ENCODE measurements at regions not wholly inside any gene's neighbourhood (a gene's known extent, or its start where the extent isn't known, plus 50 kb on each side); places are given as distances from the start of the nearest gene placed in this dataset. TPM values are rescaled to one million over a fixed set of nuclear protein-coding genes. Genes with fewer than 3 reads are reported as not detected.

GRCh38 chr16:9679213-9679767 lies 502.9 kb downstream of the GRIN2A start:
- no peak for DNase-seq (ENCODE audit: low read depth)

- DNase-seq (ENCODE audit: low read depth), result no peak
These were observed 502.1 kb downstream of the GRIN2A start for GRCh38 chr16:9680019-9680655.

- DNase-seq (ENCODE audit: low read depth), result no peak
These were observed 501.3 kb downstream of the GRIN2A start for GRCh38 chr16:9680968-9681367.

- no peak for DNase-seq (ENCODE audit: low read depth)
These were observed 500.7 kb downstream of the GRIN2A start for GRCh38 chr16:9681508-9681907.

GRCh38 chr16:9682320-9682719 lies 499.9 kb downstream of the GRIN2A start:
- DNase-seq (ENCODE audit: low read depth), result no peak

GRCh38 chr16:9683677-9684076 lies 498.6 kb downstream of the GRIN2A start:
- DNase-seq (ENCODE audit: low read depth), result no peak

- no peak for DNase-seq (ENCODE audit: low read depth)
These were observed 494.4 kb downstream of the GRIN2A start for GRCh38 chr16:9687737-9688319.

- no peak for DNase-seq (ENCODE audit: low read depth)
These were observed 492.6 kb downstream of the GRIN2A start for GRCh38 chr16:9689597-9689996.

- no peak for DNase-seq (ENCODE audit: low read depth)
These were observed 487.1 kb downstream of the GRIN2A start for GRCh38 chr16:9695152-9695551.

Small RNA genes in the stretch of these regions (small RNA-seq; reads per million reads assigned to genes)
- gene RNA5SP403 (not detected), gene RNA5SP404 (not detected)

Data from HT1080 (cell line).